GM21723 (cell line): ENCODE measurements at regions not wholly inside any gene's neighbourhood (a gene's known extent, or its start where the extent isn't known, plus 50 kb on each side); places are given as distances from the start of the nearest gene placed in this dataset.

Experiments
- ATAC-seq: cut with Tn5 transposase; IDR thresholded peaks from one replicate; pipeline ENCODE4 v1.9.1; 2021; ENCODE audit warnings: mild to moderate bottlenecking, moderate library complexity; ENCODE audit not compliant: unreplicated experiment

DNA sequence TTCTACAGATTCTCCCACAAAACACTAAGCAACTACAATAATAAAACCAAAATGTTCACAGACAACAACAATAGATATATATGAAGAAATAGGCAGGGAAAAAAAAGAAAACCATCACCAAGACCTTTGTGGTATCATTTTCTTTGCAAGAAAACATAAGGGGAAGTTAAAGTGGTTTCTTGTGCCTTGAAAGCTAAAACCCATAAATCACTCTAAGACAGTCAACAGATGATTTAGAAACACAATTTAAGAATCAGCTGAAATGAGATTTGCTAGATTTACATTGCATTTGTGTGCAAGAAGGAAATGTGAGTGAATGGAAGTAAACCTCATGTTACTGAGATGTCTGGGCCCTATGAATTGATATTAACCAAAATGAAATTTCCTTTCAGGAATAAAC lies 1265.4 kb upstream of the GJE1 start:
- no peak for ATAC-seq

DNA sequence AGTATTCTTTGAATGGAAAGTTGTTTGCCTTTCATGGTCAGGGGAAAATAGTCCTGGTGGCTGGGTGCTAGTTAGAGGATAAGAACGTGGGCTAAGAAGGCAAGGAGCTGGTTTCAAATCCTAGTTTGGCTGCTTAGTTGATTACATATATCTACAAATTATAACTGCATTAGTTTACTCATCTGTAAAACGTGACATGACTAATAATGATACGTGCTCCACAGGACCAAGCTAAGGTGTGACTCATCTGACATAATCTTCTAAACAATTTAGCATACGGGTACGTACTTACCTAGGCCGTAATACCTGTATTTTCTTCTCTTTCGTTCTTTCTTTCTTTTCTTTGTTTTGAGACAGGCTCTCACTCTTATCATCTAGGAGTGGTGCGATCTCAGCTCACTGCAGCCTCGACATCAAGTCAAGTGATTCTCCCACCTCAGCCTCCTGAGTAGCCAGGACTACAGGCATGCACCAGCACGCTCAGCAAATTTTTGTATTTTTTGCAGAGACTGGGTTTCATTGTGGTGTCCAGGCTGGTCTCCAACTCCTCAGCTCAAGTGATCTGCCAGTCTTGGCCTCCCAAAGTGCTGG lies 1274.2 kb upstream of the GJE1 start:
- ATAC-seq, result no peak

DNA sequence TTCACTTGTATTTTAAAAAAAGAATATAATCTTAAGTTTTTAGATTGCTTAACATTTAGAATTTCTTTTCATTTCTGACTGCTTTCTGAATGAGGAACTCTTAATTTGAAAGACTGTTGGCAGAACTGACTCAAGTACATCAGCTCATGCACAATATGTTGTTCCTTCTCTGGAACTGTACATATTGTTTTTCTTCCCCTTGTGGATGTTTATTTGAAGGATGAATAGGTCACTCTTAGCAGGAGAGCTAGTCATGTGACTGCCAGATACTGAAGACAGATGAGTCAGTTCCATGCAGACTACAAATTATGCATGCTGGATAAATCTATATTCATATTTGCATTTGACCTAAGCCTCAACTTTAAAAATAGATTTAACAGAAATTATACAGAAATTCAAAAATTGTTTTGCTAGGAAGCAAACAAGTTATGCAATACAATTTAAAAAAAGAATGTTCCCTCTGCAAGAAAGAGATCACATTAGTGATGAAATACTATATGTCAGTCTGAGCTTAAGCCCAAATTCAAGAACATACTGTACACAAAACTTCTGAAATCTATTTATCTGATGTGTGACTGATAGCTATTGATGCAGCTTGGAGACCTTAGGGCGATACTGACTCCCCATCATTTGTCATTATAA lies 1274.9 kb upstream of the GJE1 start:
- ATAC-seq, result no peak

DNA sequence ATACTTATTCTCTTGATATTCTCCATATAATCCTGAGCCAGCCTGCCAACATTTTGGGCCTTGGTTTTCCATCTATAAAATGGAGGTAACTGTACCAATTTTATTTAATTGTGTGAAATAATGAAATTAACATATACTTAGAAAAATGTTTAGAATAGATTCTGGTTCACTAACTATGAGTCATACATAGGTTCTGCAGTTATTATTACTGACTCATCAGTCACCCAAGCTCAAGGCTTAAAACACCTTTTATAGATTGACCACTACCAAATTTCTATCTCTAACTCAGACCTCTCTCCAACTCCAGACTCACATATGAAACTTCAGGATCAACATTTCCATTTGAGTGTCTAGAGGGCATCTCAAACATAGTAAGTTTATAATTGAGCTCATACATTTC lies 1277.2 kb upstream of the GJE1 start:
- no peak for ATAC-seq

DNA sequence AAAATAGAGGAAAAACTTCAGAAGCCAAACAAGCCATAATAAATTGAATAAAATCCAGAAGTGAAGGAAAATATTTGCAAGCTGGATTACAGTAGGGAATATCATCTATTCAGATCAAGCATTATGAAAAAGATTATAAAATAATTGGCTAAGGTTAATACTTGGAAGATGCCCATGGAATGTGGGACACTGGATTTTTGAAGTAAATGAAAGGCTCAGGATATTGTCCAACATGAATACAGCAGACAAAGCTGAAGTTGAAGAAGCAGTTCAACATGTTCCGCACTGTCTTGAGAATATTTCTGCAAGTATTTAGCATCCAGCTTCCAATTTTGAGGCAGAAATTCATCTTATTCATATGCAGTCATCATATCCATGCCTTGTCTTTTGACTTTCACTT lies 1278.4 kb upstream of the GJE1 start:
- ATAC-seq, result no peak

DNA sequence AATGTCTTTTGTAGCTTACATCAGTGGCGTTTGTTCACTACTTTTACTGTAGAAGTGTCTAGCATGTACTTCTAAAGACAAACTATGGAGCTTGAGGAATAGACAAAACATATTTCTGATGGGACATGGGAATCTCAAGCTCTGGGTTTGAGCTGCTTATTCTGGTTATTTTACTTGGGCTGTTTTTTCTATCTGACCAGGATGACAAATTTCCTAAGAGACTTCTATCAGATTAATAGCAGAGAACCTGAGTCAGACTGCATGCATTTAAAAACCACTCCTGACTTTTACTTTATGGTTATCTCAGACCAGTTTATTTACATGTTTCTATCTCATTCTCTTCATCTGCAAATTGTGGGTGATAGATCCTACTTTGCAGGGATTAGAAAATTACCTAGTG lies 1282.3 kb upstream of the GJE1 start:
- ATAC-seq, result no peak

DNA sequence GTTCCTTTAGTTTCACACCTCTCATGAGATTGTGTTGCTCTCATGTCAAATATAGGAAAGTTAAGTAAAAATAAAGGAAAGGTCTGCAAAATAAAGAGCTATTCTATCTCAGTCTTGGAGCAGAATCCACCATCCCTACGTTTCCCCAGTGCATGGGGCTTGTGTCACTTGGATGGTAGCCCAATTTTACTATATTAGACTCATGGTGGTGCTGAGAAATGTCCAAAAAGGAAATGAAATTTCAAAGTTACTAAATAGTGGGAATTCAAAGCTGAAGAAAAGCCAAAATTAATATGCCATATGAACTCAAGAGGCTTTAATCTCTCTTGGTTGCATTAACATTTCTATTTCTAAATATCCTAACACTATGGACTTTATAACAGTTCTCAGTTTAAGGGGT lies 1283.3 kb upstream of the GJE1 start:
- no peak for ATAC-seq

DNA sequence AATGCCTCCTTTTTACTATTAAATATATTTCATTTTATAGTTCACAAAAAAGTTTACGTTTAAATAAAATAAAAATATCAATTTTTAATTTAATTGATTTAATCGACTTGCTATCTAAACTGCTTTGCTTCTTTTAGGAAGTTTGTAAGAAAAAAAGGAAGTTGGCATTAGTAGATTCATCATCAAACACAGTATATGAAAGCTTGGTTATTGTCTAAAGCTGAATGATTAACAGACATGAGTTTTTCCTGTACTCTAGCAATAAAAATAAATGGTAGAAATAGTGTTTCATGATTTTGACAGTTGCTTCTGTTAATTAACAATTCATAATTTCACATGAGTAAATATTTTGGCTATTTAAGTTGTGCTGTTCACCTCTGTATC lies 1285.5 kb upstream of the GJE1 start:
- ATAC-seq, result no peak

DNA sequence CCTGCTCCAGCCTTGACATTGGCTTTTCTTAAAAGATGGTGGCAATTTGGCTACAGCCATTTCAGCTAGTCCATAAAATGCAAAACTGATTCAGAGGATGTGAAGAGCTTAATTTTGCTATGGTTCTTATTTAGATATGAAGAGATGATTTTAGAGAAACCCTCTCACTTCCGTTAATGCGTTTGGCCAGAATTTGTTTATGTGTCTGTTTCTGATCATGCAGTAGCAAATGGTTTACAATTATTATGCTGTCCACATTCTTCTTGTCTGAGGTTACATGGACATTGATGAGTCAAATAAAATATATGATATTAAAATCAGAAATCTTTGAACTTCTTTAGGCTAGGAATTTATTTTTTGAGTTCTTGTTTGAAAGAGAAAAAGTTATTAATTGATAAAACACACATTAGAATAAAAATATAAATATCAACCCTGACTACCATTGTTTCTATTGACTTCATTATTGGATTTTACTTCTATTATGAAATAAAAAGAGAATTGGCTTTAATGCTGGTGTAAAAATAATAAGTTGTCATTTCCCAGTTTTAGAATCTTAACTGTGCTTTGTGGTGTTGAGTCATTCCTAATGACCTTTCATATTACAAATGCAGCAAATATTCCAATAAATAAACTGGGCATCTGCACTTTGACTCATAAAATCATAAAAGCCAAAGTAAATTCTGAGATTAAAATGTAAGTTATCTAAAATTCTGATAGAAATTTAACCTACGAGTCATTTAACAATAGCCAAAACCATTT lies 1286.0 kb upstream of the GJE1 start:
- no peak for ATAC-seq

DNA sequence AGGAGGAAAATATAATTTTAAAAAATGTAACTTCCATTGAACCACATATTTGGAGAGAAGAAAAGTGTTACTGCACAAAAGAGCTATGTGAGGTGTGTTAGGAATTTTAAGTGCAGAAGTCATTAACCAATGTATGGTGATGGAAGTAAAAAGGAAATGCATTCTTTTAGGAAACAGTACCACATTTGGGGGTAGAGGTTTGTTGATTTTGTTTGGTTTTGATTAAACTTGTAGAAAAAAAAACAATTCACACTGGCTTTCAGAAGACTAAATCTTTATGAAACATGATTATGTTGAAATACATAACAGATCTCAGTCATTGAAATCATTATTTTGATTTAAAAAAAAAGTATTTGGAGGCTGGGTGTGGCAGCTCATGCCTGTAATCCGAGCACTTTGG lies 1287.0 kb upstream of the GJE1 start:
- ATAC-seq, result no peak

DNA sequence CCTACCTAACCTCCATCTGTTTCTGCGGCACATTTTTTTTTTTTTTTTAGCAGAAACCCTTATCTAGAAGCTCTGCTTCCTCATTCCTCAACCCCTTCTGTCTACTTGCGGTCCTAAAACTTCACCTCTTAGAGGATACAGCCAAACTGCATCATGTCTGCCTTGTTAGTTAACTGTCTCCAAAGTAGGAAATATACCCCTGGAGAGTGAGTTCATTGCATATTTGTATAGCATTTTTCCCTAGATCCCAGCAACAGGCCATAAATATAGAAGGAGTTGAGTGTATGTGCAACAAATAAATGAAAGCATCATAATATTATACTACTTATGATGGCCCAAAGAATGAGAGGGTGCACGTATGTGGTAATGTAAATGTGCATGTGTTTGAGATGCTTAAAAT lies 1288.6 kb upstream of the GJE1 start:
- ATAC-seq, result no peak

DNA sequence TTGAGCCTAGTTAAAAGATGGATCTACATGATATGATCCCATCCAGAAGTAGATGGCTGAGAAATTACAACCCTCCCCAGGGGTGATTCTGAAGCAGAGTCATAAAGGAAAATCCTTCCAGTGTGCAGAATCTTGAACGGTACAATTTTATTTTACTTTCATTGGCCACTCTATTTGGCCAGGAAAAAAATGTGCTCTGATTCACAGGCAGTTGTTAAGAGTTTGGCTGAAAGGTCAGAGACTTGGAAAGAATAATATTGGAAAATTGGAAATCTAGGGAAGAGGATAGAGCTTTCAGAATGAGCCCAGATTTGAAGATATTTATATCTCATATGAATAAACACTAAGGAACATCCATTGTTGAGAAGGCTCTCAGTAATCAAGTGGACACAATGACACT lies 1299.3 kb upstream of the GJE1 start:
- no peak for ATAC-seq

DNA sequence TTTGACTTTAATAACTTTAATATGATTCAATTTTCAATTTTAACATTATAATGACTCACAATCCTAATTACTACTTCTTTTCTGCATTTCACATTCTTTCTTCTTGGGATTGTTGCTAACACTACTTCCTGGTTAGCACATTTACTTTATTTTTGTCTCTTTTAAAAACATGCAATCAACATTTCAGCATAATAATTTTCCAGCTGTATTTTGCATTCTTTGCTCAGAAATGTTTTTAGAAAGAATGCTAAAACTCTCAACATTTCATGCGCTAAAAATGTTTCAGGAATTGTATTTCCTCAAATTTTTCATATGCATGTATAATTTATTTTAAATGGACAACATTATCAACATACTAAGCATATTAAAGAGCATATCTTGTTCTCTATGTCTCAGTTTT lies 1302.1 kb upstream of the GJE1 start:
- ATAC-seq, result no peak

DNA sequence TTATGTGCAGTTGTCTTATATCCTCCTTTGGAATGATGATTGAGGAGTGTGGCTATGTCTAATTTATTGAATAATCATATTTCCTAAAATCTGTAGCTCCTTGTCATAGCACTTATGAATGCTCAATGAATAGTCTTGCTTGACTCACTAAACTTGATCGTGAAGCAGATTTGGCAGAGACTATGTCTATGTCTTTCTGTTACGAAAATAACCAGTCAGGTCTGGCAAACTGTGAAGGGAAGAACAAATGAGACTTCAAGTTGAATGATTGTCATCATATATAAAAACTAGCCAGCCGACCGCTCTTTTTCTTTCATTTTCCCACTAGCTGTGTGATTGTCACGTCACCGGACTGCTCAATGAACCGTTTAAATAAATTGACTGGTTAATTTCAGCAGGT lies 1303.9 kb upstream of the GJE1 start:
- ATAC-seq, result no peak

DNA sequence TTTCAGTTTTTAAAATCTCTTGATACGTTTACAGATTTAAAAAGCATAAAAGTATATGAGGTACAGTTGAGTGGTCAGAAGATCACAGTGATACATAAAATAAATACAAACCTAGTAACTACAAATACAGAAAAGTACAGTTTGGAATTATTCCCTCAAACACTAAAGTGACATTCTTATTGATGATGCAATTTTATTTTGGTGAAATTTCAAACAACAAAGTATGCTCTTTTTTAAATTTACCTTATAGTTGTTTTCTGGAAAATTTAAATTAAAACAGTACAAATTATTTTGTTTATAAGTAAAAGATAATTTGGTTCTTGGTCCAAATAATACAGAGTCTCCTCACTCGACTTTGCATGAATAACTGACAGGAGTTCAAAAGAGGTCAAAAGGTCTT lies 1305.1 kb upstream of the GJE1 start:
- no peak for ATAC-seq

DNA sequence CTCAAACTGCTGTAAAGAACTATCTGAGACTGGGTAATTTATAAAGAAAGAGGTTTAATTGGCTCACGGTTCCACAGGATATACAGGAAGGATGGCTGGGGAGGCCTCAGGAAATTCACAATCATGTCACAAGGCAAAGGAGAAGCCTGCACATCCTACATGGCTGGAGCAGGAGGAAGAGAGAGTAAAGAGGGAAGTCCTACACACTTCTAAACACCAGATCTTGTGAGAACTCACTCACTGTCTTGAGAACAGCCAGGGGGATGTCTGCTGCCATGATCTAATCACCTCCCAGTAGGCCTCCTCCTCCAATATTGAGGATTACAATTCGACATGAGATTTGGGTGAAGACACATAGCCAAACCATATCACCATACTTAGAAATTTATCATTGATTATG lies 1307.0 kb upstream of the GJE1 start:
- ATAC-seq, result no peak

DNA sequence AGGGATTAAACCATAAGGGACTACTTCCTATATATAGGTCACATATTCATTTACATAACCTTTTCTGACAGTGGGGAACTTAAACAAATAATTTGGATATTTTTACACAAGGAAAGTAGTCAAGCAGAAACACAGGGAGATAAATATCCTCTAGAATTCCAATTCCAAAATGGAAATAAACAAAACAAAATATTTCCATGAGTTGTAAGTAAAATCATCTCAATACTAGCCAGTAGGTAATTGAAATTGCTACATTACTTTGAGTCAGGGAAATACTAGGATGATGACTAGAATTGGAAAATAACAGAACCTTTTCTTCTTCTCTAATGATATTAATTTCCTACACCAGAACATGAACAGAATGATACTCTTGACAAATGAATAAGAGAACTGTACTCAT lies 1308.1 kb upstream of the GJE1 start:
- no peak for ATAC-seq

DNA sequence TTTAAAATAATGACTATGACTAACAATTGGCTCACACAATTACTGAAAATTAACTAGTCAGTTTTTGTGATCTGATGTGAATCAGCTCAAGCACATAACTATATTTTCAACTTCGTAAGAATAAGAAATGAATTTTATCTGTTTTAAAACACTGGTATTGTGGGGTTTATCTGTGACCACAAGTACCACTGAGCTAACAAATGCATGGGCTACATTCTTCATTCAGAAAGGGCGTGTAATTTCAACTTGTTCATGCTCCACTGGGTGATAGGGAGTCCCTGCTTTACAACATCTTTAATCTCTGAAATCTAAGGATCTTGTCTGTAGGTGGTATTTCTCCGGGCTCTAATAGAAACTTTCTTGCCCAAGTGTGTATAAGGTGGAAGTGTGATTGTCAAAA lies 1311.5 kb upstream of the GJE1 start:
- ATAC-seq, result no peak

DNA sequence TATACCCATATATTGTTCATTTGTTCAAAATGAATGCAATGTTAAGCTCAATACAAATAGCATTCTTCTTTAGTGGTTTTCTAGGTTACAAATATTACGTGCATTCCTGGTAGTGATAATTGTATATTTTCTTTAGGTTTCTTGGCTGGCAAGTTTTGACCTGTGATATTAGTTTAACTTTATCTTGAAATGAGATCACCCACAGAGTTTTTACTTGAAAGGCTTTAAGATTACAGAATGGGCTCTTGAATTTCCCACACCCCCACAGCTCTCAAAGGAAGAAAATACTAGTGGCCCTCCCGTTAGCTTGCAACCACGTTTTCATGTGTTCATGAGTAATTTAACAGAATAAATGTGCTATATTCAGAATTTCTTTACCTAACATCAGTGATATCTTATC lies 1315.5 kb upstream of the GJE1 start:
- ATAC-seq, result no peak

DNA sequence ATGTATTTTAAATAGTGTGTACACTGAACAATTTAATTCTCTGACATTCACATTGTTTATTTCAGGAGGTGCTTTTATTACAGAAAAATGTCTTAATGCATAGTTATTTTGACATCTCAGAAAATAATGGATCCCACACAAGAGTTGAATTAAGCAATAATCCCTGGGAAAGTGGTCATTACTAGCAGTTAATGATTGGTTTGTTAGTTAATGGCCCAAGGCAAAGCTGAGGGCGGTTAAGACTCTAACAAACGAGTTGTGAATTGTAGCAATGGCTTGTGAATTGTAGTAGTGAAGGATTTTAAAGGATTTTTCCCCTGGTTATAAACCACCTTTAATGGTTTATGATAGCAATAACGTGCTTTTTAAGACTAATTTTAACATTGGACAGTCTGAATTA lies 1316.0 kb upstream of the GJE1 start:
- no peak for ATAC-seq

DNA sequence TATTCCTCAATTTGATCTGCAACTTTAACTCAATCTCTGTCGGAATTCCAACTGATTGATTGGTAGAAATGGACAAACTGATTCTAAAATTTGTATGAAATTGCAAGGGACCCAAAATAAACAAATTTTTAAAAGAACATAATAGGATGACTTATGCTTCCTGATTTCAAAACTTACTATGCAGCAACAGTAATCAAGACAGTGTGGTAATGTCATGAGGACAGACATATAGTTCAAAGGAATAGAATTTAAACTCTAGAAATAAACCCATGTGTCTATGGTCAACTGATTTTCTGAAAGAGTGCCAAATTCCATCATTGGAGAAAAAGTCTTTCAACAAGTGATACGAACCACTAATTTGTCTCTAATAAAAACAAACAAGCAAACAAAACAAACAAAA lies 1320.1 kb upstream of the GJE1 start:
- no peak for ATAC-seq

DNA sequence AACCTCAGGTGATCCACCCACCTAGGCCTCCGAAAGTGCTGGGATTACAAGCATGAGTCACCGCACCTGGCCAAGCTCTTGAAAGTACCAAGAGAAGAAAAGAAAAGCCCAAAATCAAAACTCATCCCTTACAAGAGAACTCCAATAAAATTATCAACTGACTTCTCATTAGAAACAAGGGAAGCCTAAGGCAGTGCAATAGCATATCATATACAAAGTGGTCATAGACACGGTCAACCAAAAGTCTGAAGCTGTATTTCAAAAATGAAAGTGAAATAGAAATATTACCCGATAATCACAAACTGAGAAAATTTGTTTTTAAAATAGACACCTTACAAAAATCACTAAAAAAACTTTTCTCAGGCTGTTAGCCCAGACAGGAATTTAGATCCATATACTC lies 1321.1 kb upstream of the GJE1 start:
- ATAC-seq, result no peak

DNA sequence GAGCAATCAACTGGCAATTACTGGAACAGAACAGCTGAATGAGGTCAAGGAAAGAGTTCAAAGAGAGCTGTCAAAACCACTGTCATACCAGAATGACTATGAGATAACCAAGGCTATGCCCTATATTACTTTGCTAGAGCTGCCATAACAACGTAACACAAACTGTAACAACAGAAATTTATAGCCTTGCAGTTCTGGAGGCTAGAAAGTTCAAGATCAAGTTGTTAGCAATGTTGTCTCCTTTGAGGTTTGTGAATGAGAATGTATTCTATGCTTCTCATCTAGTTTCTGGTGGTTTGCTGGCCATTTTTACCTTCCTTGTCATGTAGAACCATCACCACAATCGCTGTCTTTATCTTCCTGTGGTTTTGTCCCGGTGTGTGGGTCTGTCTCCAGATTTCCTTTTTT lies 1323.0 kb upstream of the GJE1 start:
- peak; percentile 84 for ATAC-seq
